ENCODE measurements at regions not wholly inside any gene's neighbourhood (a gene's known extent, or its start where the extent isn't known, plus 50 kb on each side); places are given as distances from the start of the nearest gene placed in this dataset.
A peak's percentile ranks its signal among the peaks of the same experiment; 100 is the strongest.

DNA sequence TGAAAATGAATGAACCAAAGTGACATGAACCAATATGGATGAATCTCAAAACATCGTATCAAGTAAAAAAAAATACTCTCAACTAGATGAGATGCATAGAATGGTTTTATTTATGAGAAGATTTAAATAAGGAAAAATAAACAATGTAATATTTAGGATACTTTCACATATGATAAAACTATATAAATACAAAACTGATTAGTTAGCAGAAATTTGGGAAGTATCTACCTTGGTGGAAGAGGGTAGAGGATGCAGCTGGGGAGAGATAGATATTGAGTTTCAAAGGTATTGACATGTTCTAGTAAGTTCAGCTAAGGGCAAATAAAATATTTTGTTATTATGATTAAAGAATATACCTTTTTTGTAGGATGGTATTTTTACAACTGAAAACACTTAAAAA, 463.1 kb downstream of the SH2D4B start:
- no peak overlapping the region for H3K27ac ChIP-seq
- DNase-seq = no peak
- no peaks in the 10 kb centered on the region for H3K36me3 ChIP-seq
- no peak overlapping the region for H3K4me3 ChIP-seq (ENCODE audit: low read depth, low read length)
- no peaks in the 10 kb centered on the region for H3K27me3 ChIP-seq (ENCODE audit: insufficient read depth, low read depth, severe bottlenecking)
- TF ChIP-seq, protein P1, sequence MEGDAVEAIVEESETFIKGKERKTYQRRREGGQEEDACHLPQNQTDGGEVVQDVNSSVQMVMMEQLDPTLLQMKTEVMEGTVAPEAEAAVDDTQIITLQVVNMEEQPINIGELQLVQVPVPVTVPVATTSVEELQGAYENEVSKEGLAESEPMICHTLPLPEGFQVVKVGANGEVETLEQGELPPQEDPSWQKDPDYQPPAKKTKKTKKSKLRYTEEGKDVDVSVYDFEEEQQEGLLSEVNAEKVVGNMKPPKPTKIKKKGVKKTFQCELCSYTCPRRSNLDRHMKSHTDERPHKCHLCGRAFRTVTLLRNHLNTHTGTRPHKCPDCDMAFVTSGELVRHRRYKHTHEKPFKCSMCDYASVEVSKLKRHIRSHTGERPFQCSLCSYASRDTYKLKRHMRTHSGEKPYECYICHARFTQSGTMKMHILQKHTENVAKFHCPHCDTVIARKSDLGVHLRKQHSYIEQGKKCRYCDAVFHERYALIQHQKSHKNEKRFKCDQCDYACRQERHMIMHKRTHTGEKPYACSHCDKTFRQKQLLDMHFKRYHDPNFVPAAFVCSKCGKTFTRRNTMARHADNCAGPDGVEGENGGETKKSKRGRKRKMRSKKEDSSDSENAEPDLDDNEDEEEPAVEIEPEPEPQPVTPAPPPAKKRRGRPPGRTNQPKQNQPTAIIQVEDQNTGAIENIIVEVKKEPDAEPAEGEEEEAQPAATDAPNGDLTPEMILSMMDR (IDR thresholded peaks at IDR 0.05; ENCODE audit: low read depth, low read length) = no peak
- peaks cover 3% of the 10 kb centered on the region for H3K9me3 ChIP-seq (ENCODE audit: severe bottlenecking)

DNA sequence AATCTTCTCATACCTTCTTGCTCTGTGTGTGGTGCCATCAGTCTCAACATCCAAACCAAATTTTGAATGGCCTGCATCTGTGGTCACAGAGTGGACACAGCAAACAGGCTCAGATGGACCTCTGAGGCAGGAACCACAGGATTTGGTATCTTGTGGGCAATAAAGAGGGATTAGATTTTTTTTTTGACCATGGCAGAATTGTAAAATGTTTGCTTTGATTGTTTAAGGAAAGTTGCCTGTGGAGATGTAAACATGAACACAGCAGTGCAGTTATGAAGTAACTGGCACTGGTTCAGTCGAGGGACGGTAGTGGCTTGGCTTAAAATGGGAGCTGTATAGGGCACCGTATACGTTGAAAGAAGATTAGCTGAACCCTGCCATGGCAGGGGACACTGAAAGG, 464.7 kb downstream of the SH2D4B start:
- TF ChIP-seq, protein P1 (IDR thresholded peaks at IDR 0.05; ENCODE audit: low read depth, low read length) = no peak
- no peak for DNase-seq
- Histone ChIP-seq H3K36me3 (no peaks in the 10 kb centered on the region), H3K9me3 (ENCODE audit: severe bottlenecking) (no peaks in the 10 kb centered on the region), H3K27ac (no peak overlapping the region), H3K4me3 (ENCODE audit: low read depth, low read length) (no peak overlapping the region), H3K27me3 (ENCODE audit: insufficient read depth, low read depth, severe bottlenecking) (no peaks in the 10 kb centered on the region)

DNA sequence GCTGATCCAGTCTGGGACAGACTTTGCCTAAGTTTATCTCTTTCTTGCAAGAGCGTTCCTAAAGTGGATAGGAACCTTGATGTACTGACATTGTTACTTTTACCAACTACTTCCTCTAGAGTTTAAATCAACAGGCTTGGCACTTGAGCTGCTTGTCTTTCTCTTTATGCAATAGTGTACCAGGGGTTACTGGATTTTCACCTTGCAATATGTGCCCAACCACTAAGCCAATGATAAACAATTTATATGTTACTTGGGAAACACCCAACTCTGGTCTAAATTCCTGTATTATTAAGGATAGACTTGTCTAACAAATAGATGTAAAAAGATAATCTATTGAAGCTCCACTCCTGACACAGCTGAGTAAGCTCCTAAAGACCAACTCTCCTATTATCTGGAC, 470.2 kb downstream of the SH2D4B start:
- H3K36me3 ChIP-seq = no peaks in the 10 kb centered on the region
- no peaks in the 10 kb centered on the region for H3K9me3 ChIP-seq (ENCODE audit: severe bottlenecking)
- no peak overlapping the region for H3K27ac ChIP-seq
- TF ChIP-seq, protein P1 (IDR thresholded peaks at IDR 0.05; ENCODE audit: low read depth, low read length) = no peak
- no peaks in the 10 kb centered on the region for H3K27me3 ChIP-seq (ENCODE audit: insufficient read depth, low read depth, severe bottlenecking)
- no peak for DNase-seq
- H3K4me3 ChIP-seq (ENCODE audit: low read depth, low read length) = no peak overlapping the region

DNA sequence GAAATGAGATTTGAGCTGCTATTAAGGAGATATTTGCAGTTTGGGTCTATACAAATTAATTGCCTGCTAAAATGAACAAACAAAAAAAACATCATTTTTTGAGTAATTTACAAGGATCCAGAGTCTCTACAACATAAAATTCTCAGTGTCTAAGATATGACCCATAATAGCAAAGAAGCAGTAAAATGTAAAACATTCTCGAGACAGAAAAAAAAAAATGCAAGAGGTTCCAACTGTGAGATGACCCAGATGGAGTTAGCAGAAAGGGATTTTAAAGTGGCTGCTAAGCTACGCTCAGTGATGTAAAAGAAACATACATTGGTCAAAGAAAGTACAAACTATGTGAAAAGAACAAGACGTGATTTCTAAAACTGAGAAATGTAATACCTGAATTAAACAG, 471.0 kb downstream of the SH2D4B start:
- Histone ChIP-seq H3K4me3 (ENCODE audit: low read depth, low read length) (no peak overlapping the region), H3K27me3 (ENCODE audit: insufficient read depth, low read depth, severe bottlenecking) (no peaks in the 10 kb centered on the region), H3K36me3 (no peaks in the 10 kb centered on the region), H3K9me3 (ENCODE audit: severe bottlenecking) (no peaks in the 10 kb centered on the region), H3K27ac (no peak overlapping the region)
- TF ChIP-seq, protein P1 (IDR thresholded peaks at IDR 0.05; ENCODE audit: low read depth, low read length) = no peak
- no peak for DNase-seq

DNA sequence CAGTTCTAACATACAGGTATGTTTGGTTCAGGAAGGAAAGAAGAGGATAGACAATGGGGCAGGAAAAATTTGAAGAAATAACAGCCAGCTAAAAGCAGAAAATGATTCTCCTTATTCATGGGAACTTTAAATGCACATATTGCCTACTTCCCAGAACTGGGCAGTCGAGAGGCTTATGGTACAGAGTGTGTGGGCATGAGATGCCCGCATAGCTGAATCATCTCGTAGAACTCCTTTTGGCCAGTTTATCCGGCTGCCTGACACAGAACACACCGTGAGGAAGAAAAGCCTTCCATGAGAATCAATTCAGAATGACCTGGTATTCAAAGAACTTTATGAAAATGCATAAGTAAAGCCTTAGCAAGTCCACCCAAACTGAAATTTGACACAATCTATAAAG, 471.6 kb downstream of the SH2D4B start:
- Histone ChIP-seq H3K27ac (no peak overlapping the region), H3K36me3 (no peaks in the 10 kb centered on the region), H3K9me3 (ENCODE audit: severe bottlenecking) (no peaks in the 10 kb centered on the region), H3K4me3 (ENCODE audit: low read depth, low read length) (no peak overlapping the region), H3K27me3 (ENCODE audit: insufficient read depth, low read depth, severe bottlenecking) (no peaks in the 10 kb centered on the region)
- TF ChIP-seq, protein P1 (IDR thresholded peaks at IDR 0.05; ENCODE audit: low read depth, low read length) = no peak
- DNase-seq = no peak

DNA sequence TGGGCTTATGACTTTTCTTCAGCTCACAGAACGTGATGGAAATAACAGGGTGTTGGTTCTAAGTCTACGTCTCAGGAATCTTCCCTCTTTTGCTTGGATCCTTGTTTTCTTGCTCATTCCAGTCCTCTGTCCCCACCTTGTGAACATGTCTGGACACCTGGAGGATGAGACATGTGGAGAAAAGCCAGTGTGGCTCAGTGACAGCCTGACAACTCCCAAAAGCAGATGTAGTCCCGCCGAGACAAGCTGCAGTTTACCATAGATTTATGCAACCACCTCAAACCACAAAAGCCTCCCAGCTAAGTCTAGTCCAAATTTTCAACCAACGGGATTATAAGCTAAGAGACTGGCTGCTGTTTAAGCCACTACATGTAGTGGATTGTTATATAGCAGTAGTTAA, 476.1 kb downstream of the SH2D4B start:
- 0 out of 2 replicates have a peak overlapping the region, but pooled peaks have one; percentile 26 for H3K27ac ChIP-seq
- no peaks in the 10 kb centered on the region for H3K9me3 ChIP-seq (ENCODE audit: severe bottlenecking)
- H3K36me3 ChIP-seq = no peaks in the 10 kb centered on the region
- peak; percentile 68 for DNase-seq
- TF ChIP-seq, protein P1 (IDR thresholded peaks at IDR 0.05; ENCODE audit: low read depth, low read length) = no peak
- H3K4me3 ChIP-seq (ENCODE audit: low read depth, low read length) = no peak overlapping the region
- H3K27me3 ChIP-seq (ENCODE audit: insufficient read depth, low read depth, severe bottlenecking) = no peaks in the 10 kb centered on the region
